ENCODE measurements at regions not wholly inside any gene's neighbourhood (a gene's known extent, or its start where the extent isn't known, plus 50 kb on each side); places are given as distances from the start of the nearest gene placed in this dataset.

DNA sequence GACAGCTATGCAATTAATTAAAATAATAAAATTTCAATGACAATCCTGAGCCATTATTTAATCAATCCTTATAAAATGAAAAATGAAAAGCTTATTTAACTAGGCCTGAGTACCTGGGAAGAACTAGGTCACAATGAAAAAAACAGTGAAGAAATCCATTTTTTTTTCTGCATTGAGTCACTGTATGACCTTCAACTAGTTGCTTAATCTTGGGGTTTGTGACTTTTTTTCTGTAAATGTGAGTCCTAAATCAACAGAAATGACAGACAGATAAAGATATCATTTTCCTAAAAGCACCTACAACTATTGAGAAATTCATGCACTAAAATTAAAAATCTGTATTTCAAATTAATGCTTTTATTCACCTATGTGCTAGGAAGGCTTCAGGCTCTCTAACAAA, 96.8 kb downstream of the TMEM26 start:
- no peak for DNase-seq

DNA sequence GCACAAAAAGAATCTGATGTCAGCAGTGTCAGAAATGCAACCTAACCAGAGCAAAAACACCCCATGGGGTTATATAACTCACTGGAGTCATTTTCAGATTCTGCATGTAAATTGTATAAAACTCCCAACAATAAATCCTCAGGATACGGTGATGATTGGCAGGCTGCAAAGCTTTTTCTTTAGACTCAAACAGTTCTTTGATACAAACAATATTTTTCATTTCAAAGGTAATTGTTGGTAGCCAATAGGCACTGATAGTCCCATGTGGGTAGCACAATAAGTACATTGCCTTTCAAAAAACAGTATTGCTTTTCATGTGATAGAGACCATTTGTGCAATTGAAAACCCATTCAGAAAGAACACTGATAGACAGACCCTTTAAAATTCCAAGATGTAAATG, 98.0 kb downstream of the TMEM26 start:
- DNase-seq = no peak

DNA sequence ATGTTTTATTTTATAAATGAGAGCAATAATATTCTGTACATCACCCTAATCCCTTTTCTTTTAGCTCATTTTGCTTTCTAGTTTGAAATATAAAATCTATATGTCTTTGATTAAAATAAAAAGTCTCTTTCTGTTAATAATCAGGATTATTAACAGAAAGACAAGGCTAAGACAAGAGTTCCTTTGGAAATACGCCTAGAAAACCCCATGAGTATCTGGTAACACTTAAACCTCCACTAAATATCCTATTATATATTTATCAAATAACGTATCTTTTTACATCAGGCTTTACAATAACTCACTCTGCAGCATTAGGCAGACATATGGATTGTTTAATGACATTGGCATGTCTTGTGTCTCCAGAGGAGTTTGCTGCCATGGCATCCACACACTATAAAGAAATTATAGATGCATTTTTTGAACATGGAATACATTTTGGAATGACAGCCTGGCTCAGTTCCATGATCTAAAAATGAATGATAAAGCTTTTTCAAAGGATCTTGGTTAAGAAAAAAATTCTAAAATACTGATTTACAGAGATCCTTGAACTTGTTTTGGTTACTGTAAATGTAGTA, 98.7 kb downstream of the TMEM26 start:
- DNase-seq = no peak

DNA sequence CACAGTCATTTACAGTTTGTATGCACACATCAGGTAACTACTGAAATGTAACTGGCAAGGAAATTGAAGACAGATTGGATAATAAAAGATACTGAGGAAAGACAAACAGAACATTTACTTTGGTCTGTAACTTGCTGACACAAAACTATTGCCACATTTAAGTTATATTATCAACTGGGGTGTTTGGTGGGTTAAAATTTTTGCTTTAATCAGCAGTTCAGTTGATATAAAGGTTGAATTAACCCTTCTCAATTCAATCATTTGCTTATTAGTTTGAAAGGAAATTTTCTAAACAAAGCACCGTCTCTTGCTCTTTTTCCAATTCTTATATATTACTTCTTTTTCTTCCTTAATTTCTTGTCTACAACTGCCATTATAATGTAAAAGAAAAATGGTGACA, 102.4 kb downstream of the TMEM26 start:
- no peak for DNase-seq

DNA sequence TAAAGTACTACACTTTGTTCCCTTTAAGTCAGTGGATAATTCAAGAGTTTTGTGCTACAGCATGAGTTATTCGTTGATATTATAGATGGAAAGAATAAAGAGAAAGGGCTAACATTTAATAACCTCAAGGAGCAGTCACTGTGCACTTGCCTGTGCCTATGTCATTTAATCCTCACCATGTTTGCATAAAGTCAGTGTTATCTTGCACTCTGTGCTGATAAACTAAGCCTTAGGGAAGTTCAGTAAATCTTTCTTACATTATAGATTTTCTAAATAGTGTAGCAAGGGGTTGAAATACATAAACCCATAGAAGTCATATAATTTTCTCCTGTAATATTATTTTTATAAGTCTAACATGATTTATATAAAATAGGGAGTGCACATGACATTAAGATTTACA, 103.1 kb downstream of the TMEM26 start:
- DNase-seq = no peak

DNA sequence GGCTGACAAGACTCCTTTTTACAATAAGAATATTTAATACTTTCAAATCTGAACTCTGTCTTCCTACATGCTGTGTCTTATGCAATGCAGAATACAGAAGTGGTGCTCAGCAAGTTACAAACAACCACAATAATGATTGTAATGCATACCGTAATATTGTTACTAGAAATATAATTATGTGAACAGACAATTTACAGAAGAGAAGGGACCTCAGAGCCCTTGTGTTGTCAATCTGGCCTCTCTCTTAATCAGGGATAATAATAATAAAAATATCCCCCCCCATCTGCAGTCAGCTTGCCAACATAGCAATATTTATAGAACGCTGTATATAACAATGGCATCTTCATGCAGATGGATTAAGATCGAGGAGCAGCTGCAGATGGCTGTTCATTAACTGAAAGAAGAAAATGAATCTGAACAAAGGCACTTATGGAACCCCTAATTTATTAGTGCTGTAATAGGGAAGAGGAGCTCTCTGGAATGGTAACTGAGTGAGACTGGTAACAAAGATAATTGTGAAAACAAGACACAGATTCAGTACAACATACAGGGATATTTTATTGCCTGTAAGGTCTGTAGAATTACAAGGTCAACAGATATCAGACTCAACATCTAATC, 106.3 kb downstream of the TMEM26 start:
- no peak for DNase-seq

DNA sequence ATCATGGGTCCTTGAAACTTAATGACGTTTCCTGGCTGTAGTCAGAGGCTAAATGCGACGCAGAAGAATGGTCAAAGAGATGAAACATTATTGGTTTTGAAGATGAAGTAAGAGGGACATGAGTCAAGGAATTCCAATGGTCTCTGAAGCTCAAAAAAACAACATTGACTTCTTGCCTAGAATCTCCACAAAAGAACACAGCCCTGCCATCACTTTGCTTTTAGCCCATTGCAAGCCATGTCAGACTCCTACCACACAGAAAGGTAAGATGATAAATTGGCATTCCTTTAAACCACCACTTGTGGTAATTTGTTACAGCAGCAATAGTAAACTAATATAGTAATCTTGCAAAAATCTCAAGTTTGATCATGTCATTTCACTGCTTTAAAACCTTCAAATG, 109.4 kb downstream of the TMEM26 start:
- no peak for DNase-seq

DNA sequence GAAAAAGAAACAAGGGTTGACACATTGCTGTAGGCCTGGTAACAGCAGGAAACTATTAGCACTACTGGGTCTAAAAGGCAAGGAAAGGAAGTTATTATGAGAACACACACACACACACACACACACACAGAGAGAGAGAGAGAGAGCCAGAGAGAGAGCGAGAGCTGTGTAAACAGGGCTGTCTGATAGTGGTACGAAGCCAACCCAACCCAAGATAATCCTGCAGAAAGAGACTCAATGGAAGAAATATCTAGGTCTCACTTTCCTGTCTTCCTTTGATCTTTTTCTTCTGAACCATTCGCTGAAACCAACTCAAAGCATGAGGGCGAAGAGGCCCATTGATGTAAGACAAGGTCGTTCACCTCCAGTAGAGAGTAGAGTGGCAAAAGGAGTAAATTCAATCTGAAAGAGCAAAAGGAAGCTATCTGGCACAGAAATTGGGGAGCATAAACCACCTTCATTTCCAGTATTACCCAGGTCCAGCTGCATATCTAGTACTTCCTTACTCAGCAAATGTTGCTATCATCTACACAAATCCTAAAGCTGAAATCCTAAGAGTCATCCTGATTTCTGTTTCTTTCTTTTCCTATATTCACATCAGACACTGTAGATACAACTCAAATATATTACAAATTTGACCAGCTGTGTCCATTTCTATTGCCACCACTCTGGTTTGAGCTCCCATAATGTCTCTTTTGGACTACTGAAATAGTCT, 110.2 kb downstream of the TMEM26 start:
- DNase-seq = no peak

DNA sequence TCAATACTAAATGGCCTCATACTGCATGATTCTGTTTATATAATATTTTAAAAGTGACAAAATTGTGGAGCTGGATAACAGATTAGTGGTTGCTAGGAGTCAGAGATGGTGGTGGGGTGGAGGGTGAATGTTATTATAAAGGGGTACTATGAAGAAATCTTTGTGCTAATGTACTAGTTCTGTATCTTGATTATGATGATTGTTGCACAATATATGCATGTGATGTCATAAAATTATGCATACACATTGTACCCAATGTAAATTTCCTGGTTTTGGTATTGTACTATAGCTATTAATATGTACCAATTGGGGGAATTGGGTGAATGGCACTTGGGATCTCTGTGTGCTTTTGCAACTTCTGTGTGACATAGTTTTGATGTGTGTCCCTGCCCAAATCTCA, 112.2 kb downstream of the TMEM26 start:
- no peak for DNase-seq

DNA sequence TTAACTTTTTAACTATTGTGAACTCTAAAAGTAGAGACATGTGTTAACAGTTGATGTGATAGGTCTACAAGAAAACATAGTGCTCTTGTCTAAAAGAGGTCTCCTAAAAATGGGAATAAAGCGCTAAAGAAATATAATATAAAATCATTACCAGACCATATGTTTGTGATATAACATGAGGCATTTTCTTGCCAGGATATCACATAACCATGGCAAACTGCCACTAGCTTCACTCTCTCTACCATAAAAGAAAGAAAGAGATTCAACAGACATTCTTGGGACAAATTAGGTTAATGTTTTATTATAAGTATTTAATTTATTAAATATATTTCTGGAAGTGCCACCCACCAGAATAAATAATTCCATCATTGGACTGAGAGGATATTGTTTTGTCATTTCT, 115.0 kb downstream of the TMEM26 start:
- DNase-seq = no peak

DNA sequence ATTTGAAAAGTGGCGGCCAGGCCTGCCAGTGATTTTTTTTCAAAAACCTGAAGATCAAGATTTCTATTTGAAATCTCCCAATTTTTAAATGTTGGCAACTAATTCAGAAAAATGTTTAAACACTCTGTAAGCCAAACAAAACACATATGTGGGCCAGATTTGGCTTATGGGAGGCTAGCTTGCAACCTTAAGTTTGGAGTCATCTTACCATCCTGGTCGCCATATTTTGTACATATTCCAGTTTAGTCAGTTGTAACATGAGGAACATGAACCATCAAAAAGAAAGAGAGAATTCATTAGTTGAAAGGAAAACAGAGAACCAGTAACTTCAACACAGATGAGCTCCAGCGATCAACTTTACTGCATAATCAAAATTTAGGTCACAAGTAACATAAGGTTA, 115.4 kb downstream of the TMEM26 start:
- DNase-seq = no peak

DNA sequence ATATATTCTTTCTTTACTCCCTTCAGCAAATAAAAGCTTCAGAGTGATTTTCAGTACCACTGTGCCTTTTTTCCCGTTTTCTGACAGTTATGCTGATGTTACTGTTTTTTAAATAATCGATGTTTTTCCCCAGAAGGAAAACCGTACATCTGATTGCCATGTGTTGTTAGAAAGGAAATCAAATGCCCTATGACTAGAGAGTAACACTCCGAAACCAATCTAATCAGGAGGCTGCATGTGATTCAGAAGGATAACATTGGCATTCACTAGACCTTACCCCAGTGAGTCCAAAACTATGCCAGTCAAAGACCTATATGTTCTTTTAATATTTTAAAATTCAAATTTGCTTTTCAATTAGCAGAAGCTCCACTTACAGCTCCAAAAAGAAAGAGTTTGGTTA, 116.3 kb downstream of the TMEM26 start:
- DNase-seq = no peak

DNA sequence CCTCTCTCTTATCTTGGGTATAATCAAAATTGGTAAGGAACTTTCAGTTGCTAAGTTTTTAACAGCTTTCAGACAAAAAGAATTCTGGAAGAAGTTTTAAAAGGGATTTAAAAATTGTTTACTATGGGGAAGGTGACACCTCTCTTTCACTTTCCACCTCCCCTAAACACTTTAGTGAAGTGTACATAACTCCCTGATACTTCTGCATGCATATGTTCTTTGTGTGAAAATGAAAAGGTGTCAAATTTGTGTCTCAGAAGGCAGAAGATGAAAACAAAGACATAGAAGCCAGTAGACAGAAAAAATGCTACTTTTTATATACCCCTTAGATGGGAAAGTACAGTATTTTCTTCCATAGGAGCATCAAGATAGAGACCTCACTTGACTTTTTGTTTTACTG, 117.8 kb downstream of the TMEM26 start:
- DNase-seq = no peak

DNA sequence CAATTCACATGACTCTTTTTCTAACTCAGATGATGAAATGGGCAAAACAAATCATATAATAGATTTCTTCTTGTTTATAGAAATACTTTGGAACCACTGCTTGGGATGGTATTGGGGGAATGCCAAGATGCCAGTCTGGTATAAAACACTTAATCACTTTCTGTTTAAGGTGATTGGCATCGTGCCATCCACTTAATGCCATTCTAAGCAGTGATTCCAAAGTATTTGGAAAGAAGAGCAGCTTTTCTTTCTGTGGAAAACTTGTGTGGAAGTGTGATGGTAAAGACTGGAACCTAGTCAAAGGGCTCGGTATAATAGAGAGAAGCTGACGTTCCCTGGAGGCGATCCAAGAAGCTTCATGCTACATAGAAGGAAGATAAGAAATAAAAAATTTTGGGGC, 120.6 kb downstream of the TMEM26 start:
- no peak for DNase-seq

DNA sequence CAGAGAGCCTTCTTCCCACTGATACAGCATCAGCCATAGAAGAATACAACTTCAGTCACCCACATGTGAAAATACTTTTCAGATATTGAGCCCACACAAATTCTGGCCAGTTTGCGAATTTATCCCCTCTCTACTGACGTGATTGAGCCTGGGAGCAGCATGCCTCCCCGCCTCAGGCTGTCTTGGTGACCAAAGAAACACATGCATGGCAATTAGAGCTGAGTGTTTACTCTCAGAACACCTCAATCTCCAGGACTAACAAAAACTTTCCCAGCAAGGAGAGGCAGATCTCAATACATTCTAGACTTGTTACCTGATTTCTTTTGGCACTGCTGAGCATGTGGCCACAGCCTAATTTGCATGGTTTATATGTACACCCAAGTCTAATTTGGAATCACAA, 122.5 kb downstream of the TMEM26 start:
- DNase-seq = no peak

DNA sequence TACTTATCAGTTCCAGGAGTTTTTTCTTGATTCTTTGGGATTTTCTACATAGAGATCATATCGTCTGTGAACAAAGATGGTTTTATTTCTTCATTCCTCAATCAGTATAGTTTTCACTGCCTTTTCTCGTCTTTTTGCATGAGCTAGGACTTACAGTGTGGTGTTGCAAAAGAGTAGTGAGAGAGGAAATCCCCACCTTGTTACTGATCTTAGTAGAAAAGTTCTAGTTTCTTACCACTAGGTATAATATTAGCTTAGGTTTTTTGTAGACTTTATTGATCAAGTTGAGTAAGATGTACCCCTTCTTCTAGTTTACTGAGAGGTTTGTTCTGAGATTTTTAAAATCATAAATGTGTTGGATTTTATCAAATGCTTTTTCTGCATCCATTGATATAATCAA, 123.3 kb downstream of the TMEM26 start:
- no peak for DNase-seq

DNA sequence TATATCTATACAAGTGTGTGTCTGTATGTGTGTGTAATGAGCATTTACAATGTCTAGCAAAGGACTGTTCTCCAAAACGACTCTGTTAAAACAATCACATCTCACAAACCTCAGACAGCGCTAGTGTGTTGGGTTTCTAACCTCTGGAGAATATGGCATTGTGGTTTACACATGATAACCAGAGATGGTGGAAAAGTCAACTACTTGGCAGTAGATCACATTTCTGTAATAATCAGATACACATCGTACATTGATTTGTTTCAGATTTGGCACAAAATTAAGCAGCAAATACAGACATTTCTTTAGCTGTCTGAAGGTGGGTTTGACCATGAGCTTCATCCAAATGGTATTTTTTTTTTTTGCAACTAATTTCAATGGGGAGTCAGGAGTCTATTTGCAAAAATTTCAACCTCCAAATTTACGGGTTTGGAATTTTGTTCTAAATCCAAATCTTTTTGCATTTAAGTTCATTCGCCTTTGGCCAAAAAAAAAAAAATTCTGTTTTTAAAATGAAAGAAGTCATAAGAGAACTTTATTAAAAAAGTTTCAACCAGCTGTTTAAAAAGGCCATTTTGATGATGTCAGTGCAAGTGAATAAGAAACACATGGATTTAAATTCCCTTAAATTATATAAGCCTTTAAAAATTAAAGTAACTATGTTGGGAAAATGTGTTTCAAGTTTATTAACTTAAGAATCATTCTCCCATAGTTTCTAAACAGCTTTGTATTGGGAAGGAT, 127.8 kb downstream of the TMEM26 start:
- DNase-seq = no peak

DNA sequence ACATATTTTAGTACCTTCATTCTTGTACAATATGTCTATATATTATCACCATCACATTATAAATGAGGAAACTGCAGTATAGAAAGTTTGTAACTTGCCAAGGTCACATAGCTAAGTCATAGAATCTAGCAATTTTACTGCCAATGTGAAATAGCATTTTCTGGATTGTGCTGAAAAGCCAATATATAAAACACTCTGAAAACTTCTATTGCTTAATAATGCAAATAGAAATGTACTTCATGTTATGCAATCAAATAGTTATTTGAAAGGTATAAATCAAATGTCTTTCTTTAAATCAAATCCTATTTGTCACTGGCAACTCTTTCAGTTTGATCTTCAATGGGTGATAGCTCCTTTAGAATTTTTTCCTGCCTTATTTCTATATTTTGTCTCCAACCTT, 129.5 kb downstream of the TMEM26 start:
- no peak for DNase-seq

DNA sequence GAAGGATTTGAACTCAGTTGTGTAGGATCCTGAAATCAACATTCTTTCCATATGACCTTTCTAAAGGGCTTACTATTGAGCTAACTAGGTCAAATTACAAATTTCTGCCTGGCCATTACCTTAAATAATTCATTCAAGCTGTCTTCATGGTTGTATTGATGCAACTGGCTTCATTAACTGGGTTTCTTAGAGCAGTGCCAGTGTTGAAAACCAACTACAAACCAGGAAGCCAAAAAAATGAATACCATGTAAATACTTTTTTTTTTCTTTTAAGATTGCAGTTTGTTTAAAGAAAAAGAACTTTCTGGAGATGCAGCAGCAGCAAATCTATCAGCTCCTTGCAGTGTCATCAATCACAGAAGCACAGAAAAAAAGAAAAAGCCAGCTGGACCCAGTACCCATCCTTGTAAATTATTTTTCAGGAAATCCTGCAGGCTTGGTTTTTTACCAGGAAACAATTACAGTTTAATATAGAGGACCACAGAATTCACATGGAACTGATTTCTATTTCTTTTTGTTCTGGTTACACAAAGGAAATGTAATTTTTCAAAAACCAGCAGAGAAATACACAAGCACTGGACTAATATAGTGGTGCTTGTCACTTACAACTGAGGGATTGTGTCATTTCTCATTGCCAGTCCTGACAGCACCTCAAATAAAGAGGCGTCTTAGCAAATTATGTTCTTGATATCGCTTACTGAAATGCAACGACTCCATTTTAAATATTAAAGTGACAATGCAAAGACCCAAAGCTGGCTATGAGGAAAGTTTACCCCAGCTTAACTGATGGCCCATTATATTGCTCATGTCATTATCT, 131.9 kb downstream of the TMEM26 start:
- DNase-seq = no peak

DNA sequence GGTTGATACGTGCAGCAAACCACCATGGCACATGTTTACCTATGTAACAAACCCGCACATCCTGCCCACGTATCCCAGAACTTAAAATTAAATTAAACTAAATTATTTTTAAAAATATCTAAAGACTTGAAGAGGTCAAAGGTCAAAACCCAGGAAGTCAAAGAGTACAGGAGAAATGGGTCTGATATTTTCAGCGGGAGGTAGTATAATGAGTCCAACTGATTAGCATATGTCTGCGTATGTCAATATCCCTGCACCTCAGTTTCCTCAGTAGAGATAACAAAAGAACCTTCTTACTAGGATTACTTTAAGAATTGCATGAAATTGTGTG, 133.0 kb downstream of the TMEM26 start:
- no peak for DNase-seq

DNA sequence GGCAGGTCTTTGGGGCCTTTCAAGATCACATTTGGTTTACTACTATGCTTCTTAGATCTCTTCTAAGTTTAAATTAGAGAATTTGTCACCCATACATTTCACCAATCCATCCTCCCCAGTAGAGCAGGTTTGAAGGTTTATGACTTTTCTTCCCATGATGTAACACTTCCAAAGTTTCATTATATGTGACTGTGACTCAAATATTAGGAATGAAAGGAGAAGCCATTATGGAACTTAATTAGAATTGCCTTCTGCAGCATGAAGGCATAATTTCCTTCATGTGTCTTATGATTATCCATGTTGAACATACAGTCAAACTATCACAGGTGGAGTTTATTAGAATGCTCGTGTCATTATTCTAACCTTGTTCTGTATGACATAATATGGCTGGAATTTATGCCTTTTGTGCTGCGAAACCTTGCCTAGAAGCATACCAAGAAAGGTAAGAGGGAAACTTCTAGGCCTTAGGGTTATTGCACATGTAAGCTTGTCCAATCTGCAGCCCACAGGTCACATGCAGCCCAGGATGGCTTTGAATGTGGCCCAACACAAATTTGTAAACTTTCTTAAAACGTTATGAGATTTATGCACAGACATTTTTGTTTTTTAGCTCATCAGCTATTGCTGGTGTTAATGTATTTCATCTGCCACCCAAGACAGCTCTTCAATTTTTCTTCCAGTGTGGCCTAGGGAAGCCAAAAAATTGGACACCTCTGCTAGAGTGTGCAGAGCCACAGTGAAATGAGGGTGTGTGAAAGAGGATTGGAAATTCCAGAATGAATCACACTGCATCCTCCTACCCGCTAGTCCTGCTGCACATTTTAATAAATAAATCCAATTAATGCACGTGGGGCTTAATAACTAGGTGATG, 133.6 kb downstream of the TMEM26 start:
- DNase-seq = no peak

DNA sequence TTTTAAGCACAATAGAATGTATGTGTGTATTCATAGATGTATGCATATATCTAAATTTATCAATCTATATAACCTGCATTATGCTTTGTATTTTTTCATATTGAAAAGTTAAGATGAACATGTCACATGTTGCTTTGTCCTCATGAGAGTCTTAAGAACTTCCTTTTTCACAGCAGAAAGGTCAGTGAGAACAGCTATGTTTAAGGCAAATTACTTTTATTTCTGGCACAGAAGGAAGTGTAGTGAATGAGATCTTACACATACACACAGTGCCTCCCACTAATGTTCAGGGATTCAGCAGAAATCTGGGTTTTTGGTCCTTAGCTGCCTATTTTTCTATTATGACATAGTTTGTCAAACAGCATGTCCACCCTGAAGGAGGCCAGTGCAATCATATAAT, 134.8 kb downstream of the TMEM26 start:
- no peak for DNase-seq
